Keratinocyte (primary cell): ENCODE measurements at regions not wholly inside any gene's neighbourhood (a gene's known extent, or its start where the extent isn't known, plus 50 kb on each side); places are given as distances from the start of the nearest gene placed in this dataset.

Experiments used
- DNase-seq: peaks from one replicate; pipeline ENCODE4 v3.0.0-alpha.2; 2011; ENCODE audit warnings: low read depth, missing footprints, low spot score
- FAIRE-seq: peaks from 2 replicates; lab custom pipeline; 2011; peaks lifted over from hg19 to GRCh38; lab: Jason Lieb, UNC
- H2AFZ ChIP-seq: 2 replicates; pipeline ENCODE4 v1.6.0; 2012; ENCODE audit warnings: low read length, control low read depth, inconsistent platforms; ENCODE audit not compliant: control insufficient read depth
- H3K27ac ChIP-seq: 2 replicates; pipeline ENCODE4 v1.5.1; 2011; ENCODE audit warnings: low read length; ENCODE audit not compliant: control insufficient read depth, insufficient read depth
- H3K27me3 ChIP-seq: 3 replicates; pipeline ENCODE4 v1.6.0; 2011; ENCODE audit warnings: low read length; ENCODE audit not compliant: control insufficient read depth, insufficient read depth; ENCODE audit errors: extremely low read depth
- H3K36me3 ChIP-seq, 2 experiments: 2 replicates in 1 of 2; 3 replicates in 1 of 2; pipeline ENCODE4 v1.5.1; 2011; ENCODE audit warnings: low read length in 2 of 2, mild to moderate bottlenecking in 1 of 2; ENCODE audit not compliant: control insufficient read depth in 2 of 2, insufficient read depth in 2 of 2; ENCODE audit errors: extremely low read depth in 1 of 2
- H3K4me1 ChIP-seq: 3 replicates; pipeline ENCODE4 v1.5.1; 2011; ENCODE audit warnings: low read length; ENCODE audit not compliant: control insufficient read depth, insufficient read depth; ENCODE audit errors: extremely low read depth
- H3K4me2 ChIP-seq: 3 replicates; pipeline ENCODE4 v1.6.0; 2011; ENCODE audit warnings: low read depth, low read length; ENCODE audit not compliant: control insufficient read depth, insufficient read depth; ENCODE audit errors: extremely low read depth
- H3K4me3 ChIP-seq, 3 experiments: fragments of 200-600 bp in 1 of 3; sonication (generic) in 1 of 3; 2 replicates in 2 of 3; 3 replicates in 1 of 3; pipeline ENCODE4 v1.5.1; 2011 to 2016; ENCODE audit warnings: low read length in 3 of 3, mild to moderate bottlenecking in 3 of 3, control low read depth in 2 of 3, inconsistent platforms in 1 of 3, low read depth in 1 of 3, mixed read lengths in 1 of 3, mixed run types in 1 of 3, moderate library complexity in 1 of 3; ENCODE audit not compliant: control insufficient read depth in 2 of 3, insufficient read depth in 2 of 3; ENCODE audit errors: extremely low read depth in 1 of 3
- H3K79me2 ChIP-seq: 2 replicates; pipeline ENCODE4 v1.6.0; 2012; ENCODE audit warnings: low read length; ENCODE audit not compliant: control insufficient read depth, insufficient read depth
- H3K9ac ChIP-seq: 3 replicates; pipeline ENCODE4 v1.6.0; 2011; ENCODE audit warnings: low read length; ENCODE audit not compliant: control insufficient read depth, insufficient read depth; ENCODE audit errors: extremely low read depth
- H3K9me1 ChIP-seq: 3 replicates; pipeline ENCODE4 v1.6.0; 2011; ENCODE audit warnings: low read length; ENCODE audit not compliant: control insufficient read depth, insufficient read depth; ENCODE audit errors: extremely low read depth
- H3K9me3 ChIP-seq: 2 replicates; pipeline ENCODE4 v1.5.1; 2012; ENCODE audit warnings: low read depth, low read length; ENCODE audit not compliant: control insufficient read depth
- H4K20me1 ChIP-seq: 3 replicates; pipeline ENCODE4 v1.6.0; 2011; ENCODE audit warnings: low read length; ENCODE audit not compliant: control insufficient read depth, insufficient read depth; ENCODE audit errors: extremely low read depth
- EZH2 ChIP-seq: IDR thresholded peaks from one replicate; pipeline ENCODE4 v1.6.1; 2012; ENCODE audit warnings: inconsistent platforms, mild to moderate bottlenecking, low read length, moderate library complexity
- dilution Hi-C: fragments of 300-500 bp; cut with MboI; formaldehyde crosslinking; loops from one replicate; pipeline ENCODE4 v1.7.0; 2020; ENCODE audit warnings: low sequenced_read_pairs; ENCODE audit not compliant: extremely low pct_ligation_motif_present
- small RNA-seq, 3 experiments: library from RNA; depleted of rRNA; stranded (forward); fragments of <200 nt; gene quantifications; one replicate each; pipeline ENCODE3, GENCODE V24; 2012; ENCODE audit warnings: low read depth in 3 of 3, low replicate concordance in 1 of 3; ENCODE audit not compliant: insufficient read length in 3 of 3
- TF ChIP-seq, protein P1 (sequence below), 3 experiments: IDR thresholded peaks in 1 of 3; conservative IDR thresholded peaks in 1 of 3; optimal IDR thresholded peaks in 1 of 3; 2 replicates in 2 of 3; 3 replicates in 1 of 3; pipeline versions ENCODE3 to v1.5.1; 2011; ENCODE audit warnings: low read length in 3 of 3, mild to moderate bottlenecking in 3 of 3, moderate library complexity in 2 of 3, control low read depth in 1 of 3, inconsistent platforms in 1 of 3; ENCODE audit not compliant: insufficient read depth in 2 of 3; ENCODE audit errors: extremely low read depth in 1 of 3

DNA sequence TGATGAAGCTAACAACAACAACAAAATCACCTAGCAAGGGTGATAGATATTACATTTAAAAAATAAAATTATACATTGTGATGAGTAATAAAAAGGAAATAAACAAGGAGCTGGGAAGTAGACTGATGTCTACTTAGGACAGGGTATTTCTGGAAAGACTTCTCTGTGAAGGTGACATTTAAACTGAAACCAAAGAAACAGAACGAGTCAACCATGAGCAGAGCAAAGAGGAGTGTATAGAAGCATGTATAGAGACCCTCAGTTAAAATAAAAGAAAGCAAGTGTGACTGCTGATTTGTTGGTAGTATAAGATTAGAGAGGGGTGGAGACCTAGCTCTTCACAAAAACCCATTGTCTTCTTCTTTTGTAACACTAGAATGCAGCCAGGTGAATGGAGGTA, 53.0 kb upstream of the TDRD3 start:
- FAIRE-seq (no peak), DNase-seq (no peak)
- Histone ChIP-seq H2AFZ (no peak overlapping the region), H3K27ac (no peak overlapping the region), H3K27me3 (peaks cover 4% of the 10 kb centered on the region), H3K4me2 (no peak overlapping the region), H3K36me3 (no peaks in the 10 kb centered on the region), H4K20me1 (no peaks in the 10 kb centered on the region), H3K4me3 (no peak overlapping the region), H3K4me1 (no peaks in the 10 kb centered on the region), H3K79me2 (no peaks in the 10 kb centered on the region), H3K9ac (no peak overlapping the region), H3K9me1 (no peaks in the 10 kb centered on the region), H3K9me3 (no peaks in the 10 kb centered on the region)
- TF ChIP-seq, protein P1, sequence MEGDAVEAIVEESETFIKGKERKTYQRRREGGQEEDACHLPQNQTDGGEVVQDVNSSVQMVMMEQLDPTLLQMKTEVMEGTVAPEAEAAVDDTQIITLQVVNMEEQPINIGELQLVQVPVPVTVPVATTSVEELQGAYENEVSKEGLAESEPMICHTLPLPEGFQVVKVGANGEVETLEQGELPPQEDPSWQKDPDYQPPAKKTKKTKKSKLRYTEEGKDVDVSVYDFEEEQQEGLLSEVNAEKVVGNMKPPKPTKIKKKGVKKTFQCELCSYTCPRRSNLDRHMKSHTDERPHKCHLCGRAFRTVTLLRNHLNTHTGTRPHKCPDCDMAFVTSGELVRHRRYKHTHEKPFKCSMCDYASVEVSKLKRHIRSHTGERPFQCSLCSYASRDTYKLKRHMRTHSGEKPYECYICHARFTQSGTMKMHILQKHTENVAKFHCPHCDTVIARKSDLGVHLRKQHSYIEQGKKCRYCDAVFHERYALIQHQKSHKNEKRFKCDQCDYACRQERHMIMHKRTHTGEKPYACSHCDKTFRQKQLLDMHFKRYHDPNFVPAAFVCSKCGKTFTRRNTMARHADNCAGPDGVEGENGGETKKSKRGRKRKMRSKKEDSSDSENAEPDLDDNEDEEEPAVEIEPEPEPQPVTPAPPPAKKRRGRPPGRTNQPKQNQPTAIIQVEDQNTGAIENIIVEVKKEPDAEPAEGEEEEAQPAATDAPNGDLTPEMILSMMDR (optimal IDR thresholded peaks at IDR 0.05 in 1 of 3, IDR thresholded peaks at IDR 0.05 in 1 of 3, conservative IDR thresholded peaks at IDR 0.05 in 1 of 3; ENCODE audit: extremely low read depth in 1 of 3, insufficient read depth in 2 of 3, low read length in 3 of 3), result no peak
- TF ChIP-seq EZH2, result no peak
- dilution Hi-C loops, result no loop called here

DNA sequence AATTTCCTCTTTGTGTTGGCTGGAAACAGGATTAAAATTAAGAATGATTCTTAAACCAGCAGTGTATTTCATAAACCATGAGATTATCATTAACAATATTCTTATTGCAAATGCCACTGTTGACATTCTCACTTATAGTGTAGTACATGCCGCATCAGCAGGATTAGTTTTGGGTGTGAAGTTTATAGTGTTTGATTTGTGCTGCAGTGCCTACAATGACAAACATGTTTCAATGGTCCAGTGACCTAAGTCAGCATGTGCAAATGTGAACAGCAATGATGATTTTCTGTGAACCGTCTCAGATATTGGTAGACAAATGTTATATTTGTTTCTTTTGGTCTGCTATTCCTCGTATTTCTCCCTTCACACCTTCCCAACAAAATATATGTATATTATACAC, 49.8 kb upstream of the TDRD3 start:
- dilution Hi-C loops, result no loop called here
- FAIRE-seq, result no peak

More for the DNA sequence above, 49.8 kb upstream of the TDRD3 start:
- H3K9ac ChIP-seq, result no peak overlapping the region
- H3K9me1 ChIP-seq, result no peaks in the 10 kb centered on the region
- DNase-seq, result no peak
- H3K27ac ChIP-seq, result no peak overlapping the region
- no peak overlapping the region for H3K4me3 ChIP-seq
- no peaks in the 10 kb centered on the region for H4K20me1 ChIP-seq
- H3K36me3 ChIP-seq, result no peaks in the 10 kb centered on the region
- H3K79me2 ChIP-seq, result no peaks in the 10 kb centered on the region
- H3K9me3 ChIP-seq, result no peaks in the 10 kb centered on the region
- H3K4me2 ChIP-seq, result no peak overlapping the region
- TF ChIP-seq EZH2, result no peak
- TF ChIP-seq, protein P1 (optimal IDR thresholded peaks at IDR 0.05 in 1 of 3, IDR thresholded peaks at IDR 0.05 in 1 of 3, conservative IDR thresholded peaks at IDR 0.05 in 1 of 3; ENCODE audit: extremely low read depth in 1 of 3, insufficient read depth in 2 of 3, low read length in 3 of 3), result no peak
- no peaks in the 10 kb centered on the region for H3K4me1 ChIP-seq
- no peak overlapping the region for H2AFZ ChIP-seq
- no peaks in the 10 kb centered on the region for H3K27me3 ChIP-seq

Small RNAs in the stretch of these regions (small RNA-seq; reads per million reads assigned to genes)
- 0 reads per million in 3 experiments for gene AL359920.1
